HG03097 (cell line): ENCODE measurements at regions not wholly inside any gene's neighbourhood (a gene's known extent, or its start where the extent isn't known, plus 50 kb on each side); places are given as distances from the start of the nearest gene placed in this dataset.
"Not testable (repeated sequence)": the region's sequence is repeated elsewhere in the genome, so short reads cannot be mapped to it uniquely, and the experiment has no call there.

ENCODE experiments used
- ATAC-seq: cut with Tn5 transposase; IDR thresholded peaks from one replicate; pipeline ENCODE4 v1.9.1; 2021; ENCODE audit not compliant: unreplicated experiment, low FRiP score

GRCh38 chr7:155395176-155395797, 62.6 kb upstream of the EN2 start:
- ATAC-seq, result no peak

- no peak for ATAC-seq
These were observed 61.3 kb upstream of the EN2 start for GRCh38 chr7:155396661-155397060.

DNA sequence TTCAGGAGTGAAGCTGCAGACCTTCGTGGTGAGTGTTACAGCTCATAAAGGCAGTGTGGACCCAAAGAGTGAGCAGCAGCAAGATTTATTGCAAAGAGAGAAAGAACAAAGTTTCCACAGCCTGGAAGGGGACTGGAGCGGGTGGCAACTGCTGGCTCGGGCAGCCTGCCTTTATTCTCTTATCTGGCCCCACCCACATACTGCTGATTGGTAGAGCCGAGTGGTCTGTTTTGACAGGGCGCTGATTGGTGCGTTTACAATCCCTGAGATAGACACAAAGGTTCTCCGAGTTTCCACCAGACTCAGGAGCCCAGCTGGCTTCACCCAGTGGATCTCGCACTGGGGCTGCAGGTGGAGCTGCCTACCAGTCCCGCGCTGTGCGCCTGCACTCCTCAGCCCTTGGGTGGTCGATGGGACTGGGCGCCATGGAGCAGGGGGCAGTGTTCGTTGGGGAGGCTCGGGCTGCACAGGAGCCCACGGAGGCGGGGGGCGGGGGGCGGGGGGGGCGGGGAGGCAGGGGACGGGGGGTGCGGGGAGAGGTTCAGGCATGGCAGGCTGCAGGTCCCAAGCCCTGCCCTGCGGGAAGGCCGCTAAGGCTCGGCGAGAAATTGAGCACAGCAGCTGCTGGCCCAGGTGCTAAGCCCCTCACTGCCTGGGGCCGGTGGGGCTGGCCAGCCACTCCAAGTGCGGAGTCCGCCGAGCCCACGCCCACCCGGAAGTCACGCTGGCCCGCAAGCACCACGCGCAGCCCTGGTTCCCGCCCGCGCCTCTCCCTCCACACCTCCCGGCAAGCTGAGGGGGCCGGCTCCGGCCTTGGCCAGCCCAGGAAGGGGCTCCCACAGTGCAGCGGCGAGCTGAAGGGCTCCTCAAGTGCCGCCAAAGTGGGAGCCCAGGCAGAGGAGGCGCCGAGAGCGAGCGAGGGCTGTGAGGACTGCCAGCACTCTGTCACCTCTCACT, 59.9 kb upstream of the EN2 start:
- ATAC-seq, result not testable (repeated sequence)

GRCh38 chr7:155398944-155399343, 59.0 kb upstream of the EN2 start:
- ATAC-seq, result no peak

DNA sequence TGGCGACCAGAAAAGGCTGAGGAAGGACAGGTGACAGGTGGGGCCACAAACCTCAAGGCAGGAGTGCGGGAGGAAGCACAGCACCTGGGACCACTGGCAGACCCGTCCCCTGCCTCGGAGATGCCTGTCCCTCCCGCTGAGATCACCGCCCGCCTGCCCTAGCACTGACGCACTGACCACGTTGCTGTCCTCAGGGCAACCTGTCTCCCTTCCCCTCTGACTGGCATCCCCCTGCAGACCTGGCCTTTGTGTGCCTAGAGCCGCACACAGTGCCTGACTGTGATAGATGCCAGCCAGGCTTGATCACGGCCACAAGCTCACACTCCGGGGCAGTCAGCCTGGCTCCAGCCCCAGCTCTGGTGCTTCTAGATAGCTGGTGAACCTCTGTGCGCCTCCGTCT, 58.4 kb upstream of the EN2 start:
- no peak for ATAC-seq

DNA sequence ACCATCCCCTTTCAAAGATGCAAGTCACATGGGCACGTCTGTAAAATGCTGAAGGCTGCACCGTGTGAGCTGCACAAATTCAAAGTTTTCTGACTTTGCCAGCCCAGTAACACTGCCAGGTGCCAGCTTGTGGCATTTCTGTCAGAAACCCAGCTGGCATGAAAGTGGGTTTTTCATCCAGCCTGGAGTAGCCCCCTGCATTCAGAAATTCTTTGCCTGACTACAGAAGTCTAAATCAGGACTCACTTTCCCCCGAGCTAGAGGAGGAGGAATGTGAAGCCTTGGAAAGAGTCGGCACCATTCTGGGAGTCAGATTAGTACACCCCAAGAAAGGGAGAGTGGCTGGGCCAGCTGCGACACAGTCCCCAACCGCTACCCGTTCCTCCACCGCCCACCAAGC, 56.7 kb upstream of the EN2 start:
- no peak for ATAC-seq

GRCh38 chr7:155401884-155402283, 56.0 kb upstream of the EN2 start:
- no peak for ATAC-seq

- no peak for ATAC-seq
These were observed 55.0 kb upstream of the EN2 start for GRCh38 chr7:155402941-155403340.

GRCh38 chr7:155404976-155405375, 53.0 kb upstream of the EN2 start:
- no peak for ATAC-seq

DNA sequence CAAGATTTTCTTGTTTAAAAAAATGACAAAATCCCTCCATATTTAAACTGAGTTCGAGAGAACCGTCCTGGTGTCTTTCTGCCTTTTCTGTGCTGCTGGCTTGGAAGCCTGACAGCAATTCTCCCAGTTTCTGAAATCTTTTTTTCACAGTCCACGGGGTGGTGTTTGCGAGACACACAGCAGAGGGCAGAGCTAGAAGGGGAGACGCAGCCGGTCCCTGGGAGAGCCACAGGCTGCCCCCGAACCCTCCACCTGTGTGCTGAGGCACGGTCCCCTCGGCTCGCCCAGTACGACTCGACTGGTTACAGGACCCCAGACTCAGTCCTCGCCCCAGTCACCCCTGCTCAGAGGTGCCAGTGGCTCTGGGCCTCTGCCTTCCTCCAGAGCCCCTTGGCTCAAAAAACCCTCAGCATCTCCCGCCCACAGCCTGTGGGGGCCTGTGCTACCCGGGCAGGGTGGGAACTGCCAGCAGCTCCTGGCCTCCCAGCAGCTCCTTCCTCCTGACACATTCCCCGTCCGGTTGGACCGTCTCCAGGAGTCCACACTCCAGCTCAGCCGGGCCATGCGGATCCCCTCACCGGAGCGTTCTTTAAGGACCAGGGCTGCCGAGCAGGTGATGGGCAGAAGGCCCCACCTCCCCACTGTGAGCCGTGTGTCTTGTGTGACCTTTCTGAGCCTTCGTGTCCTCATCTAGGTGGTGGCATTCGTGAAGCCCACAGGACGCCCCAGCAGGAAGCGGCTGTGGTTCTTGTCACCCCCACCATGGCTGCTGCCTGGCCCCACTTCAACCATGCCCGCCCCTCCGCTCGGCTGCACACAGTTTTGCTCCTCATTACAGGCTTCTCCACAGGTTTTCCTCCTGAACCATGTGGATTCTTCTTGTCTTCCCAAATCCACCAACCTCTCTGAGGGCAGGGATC, 52.3 kb upstream of the EN2 start:
- no peak for ATAC-seq

DNA sequence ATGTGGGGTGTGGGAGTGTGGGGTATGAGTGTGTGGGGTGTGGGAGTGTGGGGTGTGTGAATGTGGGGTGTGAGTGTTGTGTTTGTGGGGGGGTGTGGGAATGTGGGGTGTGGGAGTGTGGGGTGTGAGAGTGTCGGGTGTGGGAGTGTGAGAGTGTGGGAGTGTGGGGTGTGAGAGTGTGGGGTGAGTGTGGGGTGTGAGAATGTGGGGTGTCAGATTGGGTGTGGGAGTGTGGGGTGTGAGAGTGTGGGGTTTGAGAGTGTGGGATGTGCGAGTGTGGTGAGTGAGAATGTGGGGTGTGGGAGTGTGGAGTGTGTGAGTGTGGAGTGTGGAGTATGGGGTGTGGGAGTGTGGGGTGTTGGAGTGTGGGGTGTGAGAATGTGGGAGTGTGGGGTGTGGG, 50.1 kb upstream of the EN2 start:
- ATAC-seq, result no peak
